Loucy (cell line): ENCODE measurements at regions not wholly inside any gene's neighbourhood (a gene's known extent, or its start where the extent isn't known, plus 50 kb on each side); places are given as distances from the start of the nearest gene placed in this dataset.

ENCODE experiments used
- H2AFZ ChIP-seq: fragments of 200-600 bp; sonication (generic); 2 replicates; pipeline ENCODE4 v1.6.0; 2016; ENCODE audit warnings: antibody characterized with exemption, mild to moderate bottlenecking, low read length, moderate library complexity
- H3F3A ChIP-seq: fragments of 200-600 bp; 2 replicates; pipeline ENCODE4 v1.6.0; 2016; ENCODE audit warnings: antibody characterized with exemption, low read depth, mild to moderate bottlenecking
- H3K27me3 ChIP-seq: fragments of 200-600 bp; sonication (generic); 2 replicates; pipeline ENCODE4 v1.6.1; 2014; ENCODE audit warnings: low read length, mild to moderate bottlenecking; ENCODE audit not compliant: insufficient read depth, poor library complexity, severe bottlenecking
- H3K36me3 ChIP-seq: fragments of 200-600 bp; sonication (generic); 2 replicates; pipeline ENCODE4 v1.6.1; 2016; ENCODE audit warnings: low read length; ENCODE audit not compliant: insufficient read depth
- H3K4me1 ChIP-seq: fragments of 200-600 bp; sonication (generic); 2 replicates; pipeline ENCODE4 v1.5.1; 2014; ENCODE audit warnings: low read length, mild to moderate bottlenecking; ENCODE audit not compliant: insufficient read depth, poor library complexity, severe bottlenecking
- H3K4me2 ChIP-seq: fragments of 200-600 bp; sonication (generic); 2 replicates; pipeline ENCODE4 v1.6.0; 2014; ENCODE audit warnings: antibody characterized with exemption, low read length, low read depth, mild to moderate bottlenecking; ENCODE audit not compliant: poor library complexity, severe bottlenecking
- H3K4me3 ChIP-seq: fragments of 200-600 bp; sonication (generic); 2 replicates; pipeline ENCODE4 v1.5.1; 2014; ENCODE audit warnings: low read length, mild to moderate bottlenecking, mixed read lengths; ENCODE audit not compliant: poor library complexity, severe bottlenecking
- H3K79me2 ChIP-seq: fragments of 200-600 bp; sonication (generic); 2 replicates; pipeline ENCODE4 v1.6.1; 2014; ENCODE audit warnings: low read length; ENCODE audit not compliant: insufficient read depth
- H3K9ac ChIP-seq: fragments of 200-600 bp; sonication (generic); 2 replicates; pipeline ENCODE4 v1.6.0; 2014; ENCODE audit warnings: mild to moderate bottlenecking, low read depth, low read length, moderate library complexity; ENCODE audit not compliant: poor library complexity, severe bottlenecking
- H3K9me2 ChIP-seq: fragments of 200-600 bp; sonication (generic); replicated peaks from 2 replicates; pipeline ENCODE4 v1.6.1; 2016; ENCODE audit warnings: low read depth, low read length, mixed read lengths
- H3K9me3 ChIP-seq: fragments of 200-600 bp; sonication (generic); 2 replicates; pipeline ENCODE4 v1.6.1; 2014; ENCODE audit warnings: mild to moderate bottlenecking, antibody characterized with exemption, low read length, low read depth; ENCODE audit not compliant: insufficient read depth
- H4K20me1 ChIP-seq: fragments of 200-600 bp; sonication (generic); 2 replicates; pipeline ENCODE4 v1.6.0; 2014; ENCODE audit warnings: antibody characterized with exemption, low read length, mild to moderate bottlenecking; ENCODE audit not compliant: insufficient read depth, poor library complexity, severe bottlenecking
- EZH2phosphoT487 ChIP-seq: fragments of 200-600 bp; IDR thresholded peaks from 2 replicates; pipeline ENCODE4 v1.6.1; 2018; ENCODE audit warnings: antibody characterized with exemption, mild to moderate bottlenecking, moderate library complexity, borderline replicate concordance
- TF ChIP-seq, protein P1 (sequence below): fragments of 200-600 bp; sonication (generic); conservative IDR thresholded peaks from 2 replicates; pipeline ENCODE4 v1.5.1; 2014; ENCODE audit warnings: mild to moderate bottlenecking, antibody characterized with exemption, low read length

GRCh38 chr9:90034071-90034470, 429.3 kb downstream of the GADD45G start:
- Histone ChIP-seq H3F3A (no peaks in the 10 kb centered on the region), H3K9me2 (no peaks in the 10 kb centered on the region), H3K4me1 (no peaks in the 10 kb centered on the region), H4K20me1 (no peaks in the 10 kb centered on the region), H3K9ac (no peak overlapping the region), H2AFZ (no peak overlapping the region), H3K4me3 (no peak overlapping the region), H3K4me2 (no peak overlapping the region), H3K9me3 (no peaks in the 10 kb centered on the region), H3K79me2 (no peaks in the 10 kb centered on the region), H3K27me3 (no peaks in the 10 kb centered on the region), H3K36me3 (no peaks in the 10 kb centered on the region)
- TF ChIP-seq, protein P1, sequence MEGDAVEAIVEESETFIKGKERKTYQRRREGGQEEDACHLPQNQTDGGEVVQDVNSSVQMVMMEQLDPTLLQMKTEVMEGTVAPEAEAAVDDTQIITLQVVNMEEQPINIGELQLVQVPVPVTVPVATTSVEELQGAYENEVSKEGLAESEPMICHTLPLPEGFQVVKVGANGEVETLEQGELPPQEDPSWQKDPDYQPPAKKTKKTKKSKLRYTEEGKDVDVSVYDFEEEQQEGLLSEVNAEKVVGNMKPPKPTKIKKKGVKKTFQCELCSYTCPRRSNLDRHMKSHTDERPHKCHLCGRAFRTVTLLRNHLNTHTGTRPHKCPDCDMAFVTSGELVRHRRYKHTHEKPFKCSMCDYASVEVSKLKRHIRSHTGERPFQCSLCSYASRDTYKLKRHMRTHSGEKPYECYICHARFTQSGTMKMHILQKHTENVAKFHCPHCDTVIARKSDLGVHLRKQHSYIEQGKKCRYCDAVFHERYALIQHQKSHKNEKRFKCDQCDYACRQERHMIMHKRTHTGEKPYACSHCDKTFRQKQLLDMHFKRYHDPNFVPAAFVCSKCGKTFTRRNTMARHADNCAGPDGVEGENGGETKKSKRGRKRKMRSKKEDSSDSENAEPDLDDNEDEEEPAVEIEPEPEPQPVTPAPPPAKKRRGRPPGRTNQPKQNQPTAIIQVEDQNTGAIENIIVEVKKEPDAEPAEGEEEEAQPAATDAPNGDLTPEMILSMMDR = no peak
- TF ChIP-seq EZH2phosphoT487 = no peak

DNA sequence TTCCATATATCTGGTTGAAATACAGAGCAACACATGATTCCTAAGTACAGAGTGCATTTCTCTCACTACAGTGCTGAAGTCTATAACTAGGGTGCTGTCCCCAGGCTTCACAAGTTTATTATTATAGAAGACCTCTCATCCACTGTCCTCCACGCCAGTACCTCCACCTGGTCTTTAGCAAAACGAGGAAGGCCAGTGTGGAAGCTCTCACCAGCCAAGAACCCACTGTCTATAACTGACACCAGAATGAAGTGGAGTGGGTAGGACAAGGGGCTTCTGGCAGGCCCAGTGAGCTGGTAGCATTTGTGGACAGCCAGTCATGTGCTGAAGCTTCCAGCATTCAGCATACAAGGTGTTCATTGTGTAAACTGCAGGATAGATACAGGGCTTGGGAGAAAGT, 430.7 kb downstream of the GADD45G start:
- Histone ChIP-seq H3K27me3 (no peaks in the 10 kb centered on the region), H3F3A (no peaks in the 10 kb centered on the region), H4K20me1 (no peaks in the 10 kb centered on the region), H3K4me2 (no peak overlapping the region), H3K9me3 (no peaks in the 10 kb centered on the region), H3K9me2 (no peaks in the 10 kb centered on the region), H3K36me3 (no peaks in the 10 kb centered on the region), H3K79me2 (no peaks in the 10 kb centered on the region), H3K9ac (no peak overlapping the region), H3K4me1 (no peaks in the 10 kb centered on the region), H2AFZ (no peak overlapping the region), H3K4me3 (no peak overlapping the region)
- TF ChIP-seq, protein P1 = no peak
- no peak for TF ChIP-seq EZH2phosphoT487

- Histone ChIP-seq H3K4me3 (no peak overlapping the region), H3K9me3 (no peaks in the 10 kb centered on the region), H3F3A (no peaks in the 10 kb centered on the region), H3K36me3 (no peaks in the 10 kb centered on the region), H3K4me2 (no peak overlapping the region), H3K9me2 (no peaks in the 10 kb centered on the region), H3K27me3 (no peaks in the 10 kb centered on the region), H2AFZ (no peak overlapping the region), H4K20me1 (no peaks in the 10 kb centered on the region), H3K79me2 (no peaks in the 10 kb centered on the region), H3K4me1 (no peaks in the 10 kb centered on the region), H3K9ac (no peak overlapping the region)
- TF ChIP-seq, protein P1 = no peak
- no peak for TF ChIP-seq EZH2phosphoT487
Measured at GRCh38 chr9:90037146-90037797, 432.5 kb downstream of the GADD45G start.
